Panc1 (cell line): ENCODE measurements at regions not wholly inside any gene's neighbourhood (a gene's known extent, or its start where the extent isn't known, plus 50 kb on each side); places are given as distances from the start of the nearest gene placed in this dataset.

ENCODE experiments used
- CTCF ChIP-seq: fragments of 450-650 bp; IDR thresholded peaks from 2 replicates; pipeline ENCODE4 v1.5.1; 2017; ENCODE audit warnings: mild to moderate bottlenecking
- POLR2AphosphoS5 ChIP-seq: IDR thresholded peaks from 2 replicates; pipeline ENCODE4 v1.6.1; 2012; ENCODE audit warnings: mild to moderate bottlenecking, low read depth, low read length, moderate library complexity
- REST ChIP-seq, 2 experiments: IDR thresholded peaks; 2 replicates each; pipeline ENCODE4 v1.6.1; 2011 to 2012; ENCODE audit warnings: low read depth in 2 of 2, control low read depth in 1 of 2, low read length in 1 of 2, mild to moderate bottlenecking in 1 of 2, moderate library complexity in 1 of 2; ENCODE audit not compliant: insufficient read depth in 1 of 2

- no peak for TF ChIP-seq CTCF
- no peak for TF ChIP-seq REST (IDR thresholded peaks at IDR 0.05; ENCODE audit: insufficient read depth in 1 of 2, low read depth in 2 of 2, low read length in 1 of 2)
- TF ChIP-seq POLR2AphosphoS5 = no peak
These were observed 190.8 kb downstream of the AACS start for GRCh38 chr12:125255935-125256633.
